GM23338 (cell line): ENCODE measurements at regions not wholly inside any gene's neighbourhood (a gene's known extent, or its start where the extent isn't known, plus 50 kb on each side); places are given as distances from the start of the nearest gene placed in this dataset.

ENCODE experiments used
- ATAC-seq: fragments of 200-7000 bp; cut with Tn5 transposase; 3 replicates; pipeline ENCODE4 v1.9.1; 2020
- DNase-seq: peaks from one replicate; pipeline ENCODE4 v3.0.0-alpha.2; 2015; ENCODE audit warnings: low spot score
- H2AFZ ChIP-seq: fragments of 200-600 bp; sonication (generic); 2 replicates; pipeline ENCODE4 v1.8.0; 2016; ENCODE audit warnings: antibody characterized with exemption, mild to moderate bottlenecking, moderate library complexity
- H3F3A ChIP-seq: fragments of 200-600 bp; sonication (generic); replicated peaks from 2 replicates; pipeline ENCODE4 v1.8.0; 2017; ENCODE audit warnings: antibody characterized with exemption, mixed run types, low read depth
- H3K27ac ChIP-seq: fragments of 200-600 bp; sonication (generic); 2 replicates; pipeline ENCODE4 v1.6.1; 2016; ENCODE audit warnings: low read depth
- H3K27me3 ChIP-seq: fragments of 200-600 bp; sonication (generic); 2 replicates; pipeline ENCODE4 v1.8.0; 2016; ENCODE audit warnings: mild to moderate bottlenecking, mixed run types, moderate library complexity; ENCODE audit not compliant: insufficient read depth
- H3K36me3 ChIP-seq: fragments of 200-600 bp; sonication (generic); 2 replicates; pipeline ENCODE4 v1.8.0; 2016; ENCODE audit warnings: mild to moderate bottlenecking; ENCODE audit not compliant: insufficient read depth
- H3K4me1 ChIP-seq: fragments of 200-600 bp; sonication (generic); 2 replicates; pipeline ENCODE4 v1.8.0; 2016; ENCODE audit warnings: mild to moderate bottlenecking, moderate library complexity; ENCODE audit not compliant: insufficient read depth
- H3K4me2 ChIP-seq: fragments of 200-600 bp; sonication (generic); 2 replicates; pipeline ENCODE4 v1.7.1; 2017; ENCODE audit warnings: mixed run types
- H3K4me3 ChIP-seq: fragments of 200-600 bp; sonication (generic); 2 replicates; pipeline ENCODE4 v1.6.1; 2016; ENCODE audit warnings: mixed run types
- H3K79me2 ChIP-seq: fragments of 200-600 bp; sonication (generic); replicated peaks from 2 replicates; pipeline ENCODE4 v1.8.0; 2017; ENCODE audit warnings: mild to moderate bottlenecking; ENCODE audit not compliant: insufficient read depth
- H3K9me2 ChIP-seq: fragments of 200-600 bp; sonication (generic); 2 replicates; pipeline ENCODE4 v1.8.0; 2017; ENCODE audit not compliant: insufficient read depth
- H4K20me1 ChIP-seq: fragments of 200-600 bp; sonication (generic); replicated peaks from 2 replicates; pipeline ENCODE4 v1.8.0; 2017; ENCODE audit warnings: mild to moderate bottlenecking; ENCODE audit not compliant: insufficient read depth
- H3K27ac Mint-ChIP-seq: 2 replicates; pipeline ENCODE4 v1.8.0; 2020; ENCODE audit warnings: inconsistent platforms, mild to moderate bottlenecking, moderate library complexity, mixed read lengths
- H3K27me3 Mint-ChIP-seq: 3 replicates; pipeline ENCODE4 v1.8.0; 2022; ENCODE audit warnings: low read depth, mild to moderate bottlenecking, moderate library complexity, mixed read lengths, inconsistent platforms; ENCODE audit not compliant: insufficient read depth, poor library complexity
- H3K36me3 Mint-ChIP-seq: 3 replicates; pipeline ENCODE4 v1.8.0; 2021; ENCODE audit warnings: low read depth, mild to moderate bottlenecking, inconsistent platforms, moderate library complexity, mixed read lengths
- H3K4me1 Mint-ChIP-seq: 3 replicates; pipeline ENCODE4 v1.8.0; 2020; ENCODE audit warnings: mild to moderate bottlenecking, inconsistent platforms, mixed read lengths
- H3K4me3 Mint-ChIP-seq: 3 replicates; pipeline ENCODE4 v1.8.0; 2021; ENCODE audit warnings: moderate library complexity, mild to moderate bottlenecking, inconsistent platforms, mixed read lengths
- H3K9me3 Mint-ChIP-seq: 3 replicates; pipeline ENCODE4 v1.8.0; 2020; ENCODE audit warnings: moderate library complexity, mild to moderate bottlenecking, inconsistent platforms, mixed read lengths
- CREB1 ChIP-seq: fragments of 250-450 bp; sonication (Bioruptor Pico); IDR thresholded peaks from 2 replicates; pipeline ENCODE4 v1.5.0; 2020; ENCODE audit warnings: low read depth, mild to moderate bottlenecking, moderate library complexity
- CTCF ChIP-seq, 2 experiments: fragments of 200-600 bp in 1 of 2; sonication (generic) in 1 of 2; conservative IDR thresholded peaks; 2 replicates each; pipeline versions ENCODE4 v1.5.1 to v1.6.1; 2016 to 2017; ENCODE audit warnings: antibody characterized with exemption in 2 of 2, low read depth in 2 of 2, mild to moderate bottlenecking in 2 of 2, moderate library complexity in 1 of 2
- EZH2 ChIP-seq: fragments of 200-600 bp; sonication (generic); IDR thresholded peaks from one replicate; pipeline ENCODE4 v1.8.0; 2017; ENCODE audit warnings: antibody characterized with exemption, mild to moderate bottlenecking, low read depth; ENCODE audit not compliant: unreplicated experiment
- EZH2phosphoT487 ChIP-seq: fragments of 200-600 bp; sonication (generic); IDR thresholded peaks from one replicate; pipeline ENCODE4 v1.8.1; 2018; ENCODE audit warnings: antibody characterized with exemption; ENCODE audit not compliant: unreplicated experiment
- JUNB ChIP-seq: IDR thresholded peaks from one replicate; pipeline ENCODE4 v1.6.1; 2016; ENCODE audit warnings: antibody characterized with exemption; ENCODE audit not compliant: unreplicated experiment
- NANOG ChIP-seq: IDR thresholded peaks from 2 replicates; pipeline ENCODE4 v1.6.1; 2016; ENCODE audit warnings: antibody characterized with exemption, borderline replicate concordance
- POLR2AphosphoS5 ChIP-seq: IDR thresholded peaks from 2 replicates; pipeline ENCODE4 v1.6.1; 2016; ENCODE audit warnings: antibody characterized with exemption, low read depth
- REST ChIP-seq: IDR thresholded peaks from one replicate; pipeline ENCODE4 v1.6.1; 2018; ENCODE audit warnings: antibody characterized with exemption; ENCODE audit not compliant: unreplicated experiment
- STAT1 ChIP-seq: IDR thresholded peaks from one replicate; pipeline ENCODE4 v1.6.1; 2016; ENCODE audit warnings: antibody characterized with exemption; ENCODE audit not compliant: unreplicated experiment
- ZNF114 ChIP-seq: fragments of 250-450 bp; sonication (Bioruptor Pico); IDR thresholded peaks from 2 replicates; pipeline ENCODE4 v1.5.0; 2020; ENCODE audit warnings: mild to moderate bottlenecking, moderate library complexity
- ZNF331 ChIP-seq: fragments of 250-450 bp; sonication (Bioruptor Pico); IDR thresholded peaks from 2 replicates; pipeline ENCODE4 v1.5.0; 2020; ENCODE audit warnings: low read depth, mild to moderate bottlenecking, moderate library complexity
- TF ChIP-seq, protein P1 (sequence below): fragments of 250-450 bp; sonication (Bioruptor Pico); IDR thresholded peaks from 2 replicates; pipeline ENCODE4 v1.5.0; 2020; ENCODE audit warnings: mild to moderate bottlenecking, moderate library complexity
- TF ChIP-seq, protein P2 (sequence below): IDR thresholded peaks from 2 replicates; pipeline ENCODE4 v1.6.1; 2016; ENCODE audit warnings: antibody characterized with exemption

GRCh38 chr20:22776369-22776768 is 192.0 kb upstream of the FOXA2 start:
- TF ChIP-seq CTCF (conservative IDR thresholded peaks at IDR 0.05; ENCODE audit: low read depth in 2 of 2) (no peak), NANOG (no peak), STAT1 (no peak), REST (no peak), EZH2 (no peak), ZNF331 (no peak), ZNF114 (no peak), JUNB (no peak), CREB1 (CRISPR knock-in tag) (no peak), EZH2phosphoT487 (no peak), POLR2AphosphoS5 (no peak)
- TF ChIP-seq, protein P1, sequence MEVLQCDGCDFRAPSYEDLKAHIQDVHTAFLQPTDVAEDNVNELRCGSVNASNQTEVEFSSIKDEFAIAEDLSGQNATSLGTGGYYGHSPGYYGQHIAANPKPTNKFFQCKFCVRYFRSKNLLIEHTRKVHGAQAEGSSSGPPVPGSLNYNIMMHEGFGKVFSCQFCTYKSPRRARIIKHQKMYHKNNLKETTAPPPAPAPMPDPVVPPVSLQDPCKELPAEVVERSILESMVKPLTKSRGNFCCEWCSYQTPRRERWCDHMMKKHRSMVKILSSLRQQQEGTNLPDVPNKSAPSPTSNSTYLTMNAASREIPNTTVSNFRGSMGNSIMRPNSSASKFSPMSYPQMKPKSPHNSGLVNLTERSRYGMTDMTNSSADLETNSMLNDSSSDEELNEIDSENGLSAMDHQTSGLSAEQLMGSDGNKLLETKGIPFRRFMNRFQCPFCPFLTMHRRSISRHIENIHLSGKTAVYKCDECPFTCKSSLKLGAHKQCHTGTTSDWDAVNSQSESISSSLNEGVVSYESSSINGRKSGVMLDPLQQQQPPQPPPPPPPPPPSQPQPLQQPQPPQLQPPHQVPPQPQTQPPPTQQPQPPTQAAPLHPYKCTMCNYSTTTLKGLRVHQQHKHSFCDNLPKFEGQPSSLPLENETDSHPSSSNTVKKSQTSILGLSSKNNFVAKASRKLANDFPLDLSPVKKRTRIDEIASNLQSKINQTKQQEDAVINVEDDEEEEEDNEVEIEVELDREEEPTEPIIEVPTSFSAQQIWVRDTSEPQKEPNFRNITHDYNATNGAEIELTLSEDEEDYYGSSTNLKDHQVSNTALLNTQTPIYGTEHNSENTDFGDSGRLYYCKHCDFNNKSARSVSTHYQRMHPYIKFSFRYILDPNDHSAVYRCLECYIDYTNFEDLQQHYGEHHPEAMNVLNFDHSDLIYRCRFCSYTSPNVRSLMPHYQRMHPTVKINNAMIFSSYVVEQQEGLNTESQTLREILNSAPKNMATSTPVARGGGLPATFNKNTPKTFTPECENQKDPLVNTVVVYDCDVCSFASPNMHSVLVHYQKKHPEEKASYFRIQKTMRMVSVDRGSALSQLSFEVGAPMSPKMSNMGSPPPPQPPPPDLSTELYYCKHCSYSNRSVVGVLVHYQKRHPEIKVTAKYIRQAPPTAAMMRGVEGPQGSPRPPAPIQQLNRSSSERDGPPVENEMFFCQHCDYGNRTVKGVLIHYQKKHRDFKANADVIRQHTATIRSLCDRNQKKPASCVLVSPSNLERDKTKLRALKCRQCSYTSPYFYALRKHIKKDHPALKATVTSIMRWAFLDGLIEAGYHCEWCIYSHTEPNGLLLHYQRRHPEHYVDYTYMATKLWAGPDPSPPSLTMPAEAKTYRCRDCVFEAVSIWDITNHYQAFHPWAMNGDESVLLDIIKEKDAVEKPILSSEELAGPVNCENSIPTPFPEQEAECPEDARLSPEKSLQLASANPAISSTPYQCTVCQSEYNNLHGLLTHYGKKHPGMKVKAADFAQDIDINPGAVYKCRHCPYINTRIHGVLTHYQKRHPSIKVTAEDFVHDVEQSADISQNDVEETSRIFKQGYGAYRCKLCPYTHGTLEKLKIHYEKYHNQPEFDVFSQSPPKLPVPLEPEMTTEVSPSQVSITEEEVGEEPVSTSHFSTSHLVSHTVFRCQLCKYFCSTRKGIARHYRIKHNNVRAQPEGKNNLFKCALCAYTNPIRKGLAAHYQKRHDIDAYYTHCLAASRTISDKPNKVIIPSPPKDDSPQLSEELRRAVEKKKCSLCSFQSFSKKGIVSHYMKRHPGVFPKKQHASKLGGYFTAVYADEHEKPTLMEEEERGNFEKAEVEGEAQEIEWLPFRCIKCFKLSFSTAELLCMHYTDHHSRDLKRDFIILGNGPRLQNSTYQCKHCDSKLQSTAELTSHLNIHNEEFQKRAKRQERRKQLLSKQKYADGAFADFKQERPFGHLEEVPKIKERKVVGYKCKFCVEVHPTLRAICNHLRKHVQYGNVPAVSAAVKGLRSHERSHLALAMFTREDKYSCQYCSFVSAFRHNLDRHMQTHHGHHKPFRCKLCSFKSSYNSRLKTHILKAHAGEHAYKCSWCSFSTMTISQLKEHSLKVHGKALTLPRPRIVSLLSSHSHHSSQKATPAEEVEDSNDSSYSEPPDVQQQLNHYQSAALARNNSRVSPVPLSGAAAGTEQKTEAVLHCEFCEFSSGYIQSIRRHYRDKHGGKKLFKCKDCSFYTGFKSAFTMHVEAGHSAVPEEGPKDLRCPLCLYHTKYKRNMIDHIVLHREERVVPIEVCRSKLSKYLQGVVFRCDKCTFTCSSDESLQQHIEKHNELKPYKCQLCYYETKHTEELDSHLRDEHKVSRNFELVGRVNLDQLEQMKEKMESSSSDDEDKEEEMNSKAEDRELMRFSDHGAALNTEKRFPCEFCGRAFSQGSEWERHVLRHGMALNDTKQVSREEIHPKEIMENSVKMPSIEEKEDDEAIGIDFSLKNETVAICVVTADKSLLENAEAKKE (CRISPR knock-in tag), result no peak
- TF ChIP-seq, protein P2, sequence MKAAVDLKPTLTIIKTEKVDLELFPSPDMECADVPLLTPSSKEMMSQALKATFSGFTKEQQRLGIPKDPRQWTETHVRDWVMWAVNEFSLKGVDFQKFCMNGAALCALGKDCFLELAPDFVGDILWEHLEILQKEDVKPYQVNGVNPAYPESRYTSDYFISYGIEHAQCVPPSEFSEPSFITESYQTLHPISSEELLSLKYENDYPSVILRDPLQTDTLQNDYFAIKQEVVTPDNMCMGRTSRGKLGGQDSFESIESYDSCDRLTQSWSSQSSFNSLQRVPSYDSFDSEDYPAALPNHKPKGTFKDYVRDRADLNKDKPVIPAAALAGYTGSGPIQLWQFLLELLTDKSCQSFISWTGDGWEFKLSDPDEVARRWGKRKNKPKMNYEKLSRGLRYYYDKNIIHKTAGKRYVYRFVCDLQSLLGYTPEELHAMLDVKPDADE, result no peak
- H3K27ac Mint-ChIP-seq, result no peak overlapping the region
- H3K27me3 ChIP-seq, result no peaks in the 10 kb centered on the region
- no peaks in the 10 kb centered on the region for H3K4me1 ChIP-seq
- peaks cover 2% of the 10 kb centered on the region; the same call in 1 of the 3 replicates for H3K4me1 Mint-ChIP-seq
- no peak overlapping the region for H2AFZ ChIP-seq
- no peaks in the 10 kb centered on the region for H3K36me3 ChIP-seq
- ATAC-seq (no peak), DNase-seq (no peak)
- H3K9me2 ChIP-seq, result peaks cover 6% of the 10 kb centered on the region; the same call in 1 of the 2 replicates
- H3K27ac ChIP-seq, result no peak overlapping the region
- no peaks in the 10 kb centered on the region for H3K36me3 Mint-ChIP-seq
- no peak overlapping the region for H3K4me3 Mint-ChIP-seq
- H3K27me3 Mint-ChIP-seq, result peaks cover under 1% of the 10 kb centered on the region
- no peaks in the 10 kb centered on the region for H3K79me2 ChIP-seq
- H3K4me3 ChIP-seq, result no peak overlapping the region
- peaks cover 11% of the 10 kb centered on the region for H3K9me3 Mint-ChIP-seq
- H3F3A ChIP-seq, result no peaks in the 10 kb centered on the region
- H3K4me2 ChIP-seq, result no peak overlapping the region
- H4K20me1 ChIP-seq, result no peaks in the 10 kb centered on the region
